Osteocyte (in vitro differentiated cells): ENCODE measurements at regions not wholly inside any gene's neighbourhood (a gene's known extent, or its start where the extent isn't known, plus 50 kb on each side); places are given as distances from the start of the nearest gene placed in this dataset.

ENCODE experiments used
- DNase-seq: peaks from one replicate; pipeline ENCODE4 v3.0.0; 2021; ENCODE audit warnings: mixed read lengths; ENCODE audit not compliant: unreplicated experiment; ENCODE audit errors: extremely low spot score
- H3K27ac Mint-ChIP-seq: one replicate; pipeline ENCODE4 v1.8.0; 2021; ENCODE audit warnings: mild to moderate bottlenecking, mixed read lengths; ENCODE audit not compliant: unreplicated experiment
- H3K27me3 Mint-ChIP-seq: one replicate; pipeline ENCODE4 v1.8.0; 2021; ENCODE audit warnings: mixed read lengths; ENCODE audit not compliant: unreplicated experiment
- H3K36me3 Mint-ChIP-seq: one replicate; pipeline ENCODE4 v1.8.0; 2021; ENCODE audit warnings: mixed read lengths; ENCODE audit not compliant: unreplicated experiment
- H3K4me1 Mint-ChIP-seq: one replicate; pipeline ENCODE4 v1.8.0; 2021; ENCODE audit warnings: mixed read lengths; ENCODE audit not compliant: unreplicated experiment
- H3K4me3 Mint-ChIP-seq: one replicate; pipeline ENCODE4 v1.8.0; 2021; ENCODE audit warnings: mild to moderate bottlenecking, moderate library complexity, mixed read lengths; ENCODE audit not compliant: unreplicated experiment
- H3K9me3 Mint-ChIP-seq: one replicate; pipeline ENCODE4 v1.8.0; 2021; ENCODE audit warnings: mixed read lengths; ENCODE audit not compliant: unreplicated experiment
- TF ChIP-seq, protein P1 (sequence below): fragments of 200-600 bp; sonication (generic); IDR thresholded peaks from 2 replicates; pipeline ENCODE4 v1.5.0; 2021; ENCODE audit warnings: antibody characterized with exemption, mild to moderate bottlenecking, moderate library complexity

- H3K9me3 Mint-ChIP-seq = no peaks in the 10 kb centered on the region
- H3K27ac Mint-ChIP-seq = no peak overlapping the region
- H3K36me3 Mint-ChIP-seq = no peaks in the 10 kb centered on the region
- no peak overlapping the region for H3K4me3 Mint-ChIP-seq
- H3K4me1 Mint-ChIP-seq = peaks cover 27% of the 10 kb centered on the region
- TF ChIP-seq, protein P1, sequence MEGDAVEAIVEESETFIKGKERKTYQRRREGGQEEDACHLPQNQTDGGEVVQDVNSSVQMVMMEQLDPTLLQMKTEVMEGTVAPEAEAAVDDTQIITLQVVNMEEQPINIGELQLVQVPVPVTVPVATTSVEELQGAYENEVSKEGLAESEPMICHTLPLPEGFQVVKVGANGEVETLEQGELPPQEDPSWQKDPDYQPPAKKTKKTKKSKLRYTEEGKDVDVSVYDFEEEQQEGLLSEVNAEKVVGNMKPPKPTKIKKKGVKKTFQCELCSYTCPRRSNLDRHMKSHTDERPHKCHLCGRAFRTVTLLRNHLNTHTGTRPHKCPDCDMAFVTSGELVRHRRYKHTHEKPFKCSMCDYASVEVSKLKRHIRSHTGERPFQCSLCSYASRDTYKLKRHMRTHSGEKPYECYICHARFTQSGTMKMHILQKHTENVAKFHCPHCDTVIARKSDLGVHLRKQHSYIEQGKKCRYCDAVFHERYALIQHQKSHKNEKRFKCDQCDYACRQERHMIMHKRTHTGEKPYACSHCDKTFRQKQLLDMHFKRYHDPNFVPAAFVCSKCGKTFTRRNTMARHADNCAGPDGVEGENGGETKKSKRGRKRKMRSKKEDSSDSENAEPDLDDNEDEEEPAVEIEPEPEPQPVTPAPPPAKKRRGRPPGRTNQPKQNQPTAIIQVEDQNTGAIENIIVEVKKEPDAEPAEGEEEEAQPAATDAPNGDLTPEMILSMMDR = no peak
- DNase-seq = no peak
- H3K27me3 Mint-ChIP-seq = no peaks in the 10 kb centered on the region
Measured at GRCh38 chr6:51285876-51286275, 467.2 kb downstream of the TFAP2B start.

GRCh38 chr6:51289041-51289440 lies 470.4 kb downstream of the TFAP2B start:
- no peaks in the 10 kb centered on the region for H3K27me3 Mint-ChIP-seq
- TF ChIP-seq, protein P1 = no peak
- H3K4me3 Mint-ChIP-seq = no peak overlapping the region
- H3K36me3 Mint-ChIP-seq = no peaks in the 10 kb centered on the region
- no peaks in the 10 kb centered on the region for H3K9me3 Mint-ChIP-seq
- no peak overlapping the region for H3K27ac Mint-ChIP-seq
- H3K4me1 Mint-ChIP-seq = peaks cover 58% of the 10 kb centered on the region
- no peak for DNase-seq

GRCh38 chr6:51292659-51293058 lies 474.0 kb downstream of the TFAP2B start:
- H3K9me3 Mint-ChIP-seq = no peaks in the 10 kb centered on the region
- TF ChIP-seq, protein P1 = no peak
- no peaks in the 10 kb centered on the region for H3K36me3 Mint-ChIP-seq
- H3K27ac Mint-ChIP-seq = peak overlapping the region; percentile 59
- H3K27me3 Mint-ChIP-seq = no peaks in the 10 kb centered on the region
- H3K4me3 Mint-ChIP-seq = no peak overlapping the region
- peaks cover 57% of the 10 kb centered on the region for H3K4me1 Mint-ChIP-seq
- no peak for DNase-seq

- DNase-seq = no peak
- H3K36me3 Mint-ChIP-seq = no peaks in the 10 kb centered on the region
- H3K4me1 Mint-ChIP-seq = peaks cover 15% of the 10 kb centered on the region
- no peaks in the 10 kb centered on the region for H3K9me3 Mint-ChIP-seq
- TF ChIP-seq, protein P1 = no peak
- no peak overlapping the region for H3K27ac Mint-ChIP-seq
- no peak overlapping the region for H3K4me3 Mint-ChIP-seq
- H3K27me3 Mint-ChIP-seq = no peaks in the 10 kb centered on the region
Measured at GRCh38 chr6:51299621-51300380, 481.1 kb downstream of the TFAP2B start.

GRCh38 chr6:51300510-51300909 lies 481.8 kb downstream of the TFAP2B start:
- TF ChIP-seq, protein P1 = no peak
- Mint-ChIP-seq H3K36me3 (no peaks in the 10 kb centered on the region), H3K4me3 (no peak overlapping the region), H3K27me3 (no peaks in the 10 kb centered on the region), H3K9me3 (no peaks in the 10 kb centered on the region), H3K27ac (no peak overlapping the region), H3K4me1 (peaks cover 15% of the 10 kb centered on the region)
- DNase-seq = no peak
